K562 (cell line): ENCODE measurements at regions not wholly inside any gene's neighbourhood (a gene's known extent, or its start where the extent isn't known, plus 50 kb on each side); places are given as distances from the start of the nearest gene placed in this dataset.

Source experiments
- TBL1XR1 ChIP-seq, 2 experiments: IDR thresholded peaks; 2 replicates each; pipeline ENCODE4 v1.6.1; 2012; ENCODE audit warnings: improper control_type of control experiment in 2 of 2, low read length in 2 of 2, mild to moderate bottlenecking in 1 of 2
- TF ChIP-seq, protein P1 (sequence below): fragments of 250-450 bp; sonication (Bioruptor Pico); IDR thresholded peaks from 2 replicates; pipeline ENCODE4 v1.5.0; 2020; ENCODE audit warnings: mild to moderate bottlenecking, borderline replicate concordance
- TF ChIP-seq, protein P2 (sequence below): sonication (generic); formaldehyde crosslinking; IDR thresholded peaks from 2 replicates; pipeline ENCODE4 v1.8.0; 2022; ENCODE audit warnings: mild to moderate bottlenecking, missing genetic modification reagents

DNA sequence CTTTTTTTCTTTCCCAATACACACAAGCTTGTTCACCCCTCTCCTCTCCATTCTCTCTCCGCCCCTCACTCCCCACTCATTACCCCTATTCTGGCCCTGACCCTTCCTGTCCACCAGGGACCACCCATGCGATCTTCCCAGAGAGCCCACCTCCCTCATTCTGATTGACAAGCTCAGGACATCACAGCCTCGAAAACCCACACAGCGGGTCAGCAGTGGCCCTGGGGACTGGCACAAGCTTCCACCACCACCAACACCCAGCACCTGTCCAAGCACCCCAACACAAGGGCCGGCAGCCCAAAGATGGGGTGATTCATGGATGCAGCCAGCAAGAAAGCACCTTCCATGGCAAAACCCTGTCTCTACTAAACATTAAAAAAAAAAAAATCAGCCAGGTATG lies 50.0 kb upstream of the USP6NL start (continued):
- TF ChIP-seq, protein P1, sequence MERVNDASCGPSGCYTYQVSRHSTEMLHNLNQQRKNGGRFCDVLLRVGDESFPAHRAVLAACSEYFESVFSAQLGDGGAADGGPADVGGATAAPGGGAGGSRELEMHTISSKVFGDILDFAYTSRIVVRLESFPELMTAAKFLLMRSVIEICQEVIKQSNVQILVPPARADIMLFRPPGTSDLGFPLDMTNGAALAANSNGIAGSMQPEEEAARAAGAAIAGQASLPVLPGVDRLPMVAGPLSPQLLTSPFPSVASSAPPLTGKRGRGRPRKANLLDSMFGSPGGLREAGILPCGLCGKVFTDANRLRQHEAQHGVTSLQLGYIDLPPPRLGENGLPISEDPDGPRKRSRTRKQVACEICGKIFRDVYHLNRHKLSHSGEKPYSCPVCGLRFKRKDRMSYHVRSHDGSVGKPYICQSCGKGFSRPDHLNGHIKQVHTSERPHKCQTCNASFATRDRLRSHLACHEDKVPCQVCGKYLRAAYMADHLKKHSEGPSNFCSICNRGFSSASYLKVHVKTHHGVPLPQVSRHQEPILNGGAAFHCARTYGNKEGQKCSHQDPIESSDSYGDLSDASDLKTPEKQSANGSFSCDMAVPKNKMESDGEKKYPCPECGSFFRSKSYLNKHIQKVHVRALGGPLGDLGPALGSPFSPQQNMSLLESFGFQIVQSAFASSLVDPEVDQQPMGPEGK (CRISPR knock-in tag) = no peak
- no peak for TF ChIP-seq TBL1XR1 (IDR thresholded peaks at IDR 0.05; ENCODE audit: low read length in 2 of 2)
- TF ChIP-seq, protein P2, sequence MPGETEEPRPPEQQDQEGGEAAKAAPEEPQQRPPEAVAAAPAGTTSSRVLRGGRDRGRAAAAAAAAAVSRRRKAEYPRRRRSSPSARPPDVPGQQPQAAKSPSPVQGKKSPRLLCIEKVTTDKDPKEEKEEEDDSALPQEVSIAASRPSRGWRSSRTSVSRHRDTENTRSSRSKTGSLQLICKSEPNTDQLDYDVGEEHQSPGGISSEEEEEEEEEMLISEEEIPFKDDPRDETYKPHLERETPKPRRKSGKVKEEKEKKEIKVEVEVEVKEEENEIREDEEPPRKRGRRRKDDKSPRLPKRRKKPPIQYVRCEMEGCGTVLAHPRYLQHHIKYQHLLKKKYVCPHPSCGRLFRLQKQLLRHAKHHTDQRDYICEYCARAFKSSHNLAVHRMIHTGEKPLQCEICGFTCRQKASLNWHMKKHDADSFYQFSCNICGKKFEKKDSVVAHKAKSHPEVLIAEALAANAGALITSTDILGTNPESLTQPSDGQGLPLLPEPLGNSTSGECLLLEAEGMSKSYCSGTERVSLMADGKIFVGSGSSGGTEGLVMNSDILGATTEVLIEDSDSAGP = no peak
- TF ChIP-seq, all 486 proteins: peak for 0
